ENCODE measurements at regions not wholly inside any gene's neighbourhood (a gene's known extent, or its start where the extent isn't known, plus 50 kb on each side); places are given as distances from the start of the nearest gene placed in this dataset.
"Not testable (repeated sequence)": the region's sequence is repeated elsewhere in the genome, so short reads cannot be mapped to it uniquely, and the experiment has no call there.

DNA sequence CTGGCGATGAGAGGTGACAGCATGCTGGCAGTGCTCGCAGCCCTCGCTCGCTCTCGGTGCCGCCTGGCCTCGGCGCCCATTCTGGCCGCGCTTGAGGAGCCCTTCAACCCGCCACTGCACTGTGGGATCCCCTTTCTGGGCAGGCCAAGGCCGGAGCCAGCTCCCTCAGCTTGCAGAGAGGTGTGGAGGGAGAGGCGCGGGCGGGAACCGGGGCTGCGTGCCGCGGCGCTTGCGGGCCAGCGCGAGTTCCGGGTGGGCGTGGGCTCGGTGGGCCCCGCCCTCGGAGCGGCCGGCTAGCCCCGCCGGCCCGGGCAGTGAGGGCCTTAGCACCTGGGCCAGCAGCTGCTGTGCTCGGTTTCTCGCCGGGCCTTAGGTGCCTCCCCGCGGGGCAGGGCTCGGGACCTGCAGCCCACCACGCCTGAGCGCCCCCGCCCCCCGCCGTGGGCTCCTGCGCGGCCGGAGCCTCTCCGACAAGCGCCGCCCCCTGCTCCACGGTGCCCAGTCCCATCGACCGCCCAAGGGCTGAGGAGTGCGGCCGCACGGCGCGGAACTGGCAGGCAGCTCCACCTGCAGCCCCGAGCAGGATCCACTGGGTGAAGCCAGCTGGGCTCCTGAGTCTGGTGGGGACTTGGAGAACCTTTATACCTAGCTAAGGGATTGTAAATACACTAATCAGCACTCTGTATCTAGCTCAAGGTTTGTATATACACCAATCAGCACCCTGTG, 200.2 kb downstream of the MAP2K4 start:
- TF ChIP-seq, protein P1, sequence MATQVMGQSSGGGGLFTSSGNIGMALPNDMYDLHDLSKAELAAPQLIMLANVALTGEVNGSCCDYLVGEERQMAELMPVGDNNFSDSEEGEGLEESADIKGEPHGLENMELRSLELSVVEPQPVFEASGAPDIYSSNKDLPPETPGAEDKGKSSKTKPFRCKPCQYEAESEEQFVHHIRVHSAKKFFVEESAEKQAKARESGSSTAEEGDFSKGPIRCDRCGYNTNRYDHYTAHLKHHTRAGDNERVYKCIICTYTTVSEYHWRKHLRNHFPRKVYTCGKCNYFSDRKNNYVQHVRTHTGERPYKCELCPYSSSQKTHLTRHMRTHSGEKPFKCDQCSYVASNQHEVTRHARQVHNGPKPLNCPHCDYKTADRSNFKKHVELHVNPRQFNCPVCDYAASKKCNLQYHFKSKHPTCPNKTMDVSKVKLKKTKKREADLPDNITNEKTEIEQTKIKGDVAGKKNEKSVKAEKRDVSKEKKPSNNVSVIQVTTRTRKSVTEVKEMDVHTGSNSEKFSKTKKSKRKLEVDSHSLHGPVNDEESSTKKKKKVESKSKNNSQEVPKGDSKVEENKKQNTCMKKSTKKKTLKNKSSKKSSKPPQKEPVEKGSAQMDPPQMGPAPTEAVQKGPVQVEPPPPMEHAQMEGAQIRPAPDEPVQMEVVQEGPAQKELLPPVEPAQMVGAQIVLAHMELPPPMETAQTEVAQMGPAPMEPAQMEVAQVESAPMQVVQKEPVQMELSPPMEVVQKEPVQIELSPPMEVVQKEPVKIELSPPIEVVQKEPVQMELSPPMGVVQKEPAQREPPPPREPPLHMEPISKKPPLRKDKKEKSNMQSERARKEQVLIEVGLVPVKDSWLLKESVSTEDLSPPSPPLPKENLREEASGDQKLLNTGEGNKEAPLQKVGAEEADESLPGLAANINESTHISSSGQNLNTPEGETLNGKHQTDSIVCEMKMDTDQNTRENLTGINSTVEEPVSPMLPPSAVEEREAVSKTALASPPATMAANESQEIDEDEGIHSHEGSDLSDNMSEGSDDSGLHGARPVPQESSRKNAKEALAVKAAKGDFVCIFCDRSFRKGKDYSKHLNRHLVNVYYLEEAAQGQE (IDR thresholded peaks at IDR 0.05; ENCODE audit: low read depth, low read length): not testable (repeated sequence)
- TF ChIP-seq POLR2A (IDR thresholded peaks at IDR 0.05; ENCODE audit: low read depth, low read length): not testable (repeated sequence)
- TF ChIP-seq, protein P2, sequence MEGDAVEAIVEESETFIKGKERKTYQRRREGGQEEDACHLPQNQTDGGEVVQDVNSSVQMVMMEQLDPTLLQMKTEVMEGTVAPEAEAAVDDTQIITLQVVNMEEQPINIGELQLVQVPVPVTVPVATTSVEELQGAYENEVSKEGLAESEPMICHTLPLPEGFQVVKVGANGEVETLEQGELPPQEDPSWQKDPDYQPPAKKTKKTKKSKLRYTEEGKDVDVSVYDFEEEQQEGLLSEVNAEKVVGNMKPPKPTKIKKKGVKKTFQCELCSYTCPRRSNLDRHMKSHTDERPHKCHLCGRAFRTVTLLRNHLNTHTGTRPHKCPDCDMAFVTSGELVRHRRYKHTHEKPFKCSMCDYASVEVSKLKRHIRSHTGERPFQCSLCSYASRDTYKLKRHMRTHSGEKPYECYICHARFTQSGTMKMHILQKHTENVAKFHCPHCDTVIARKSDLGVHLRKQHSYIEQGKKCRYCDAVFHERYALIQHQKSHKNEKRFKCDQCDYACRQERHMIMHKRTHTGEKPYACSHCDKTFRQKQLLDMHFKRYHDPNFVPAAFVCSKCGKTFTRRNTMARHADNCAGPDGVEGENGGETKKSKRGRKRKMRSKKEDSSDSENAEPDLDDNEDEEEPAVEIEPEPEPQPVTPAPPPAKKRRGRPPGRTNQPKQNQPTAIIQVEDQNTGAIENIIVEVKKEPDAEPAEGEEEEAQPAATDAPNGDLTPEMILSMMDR (IDR thresholded peaks at IDR 0.05 in 2 of 3, conservative IDR thresholded peaks at IDR 0.05 in 1 of 3; ENCODE audit: control insufficient read depth in 2 of 3, extremely low read depth in 1 of 3, insufficient read depth in 1 of 3, low read depth in 3 of 3, low read length in 3 of 3): not testable (repeated sequence)

Data from GM12878 (cell line).